ENCODE measurements at regions not wholly inside any gene's neighbourhood (a gene's known extent, or its start where the extent isn't known, plus 50 kb on each side); places are given as distances from the start of the nearest gene placed in this dataset.

GRCh38 chr3:176969066-176969465 lies 228.2 kb downstream of the TBL1XR1 start:
- Mint-ChIP-seq H3K4me1 (peaks cover 6% of the 10 kb centered on the region), H3K4me3 (no peak overlapping the region), H3K36me3 (ENCODE audit: low read depth) (no peaks in the 10 kb centered on the region), H3K27me3 (no peaks in the 10 kb centered on the region), H3K9me3 (peaks cover 2% of the 10 kb centered on the region), H3K27ac (no peak overlapping the region)
- no peak for DNase-seq
- ChIA-PET POLR2A (no interaction called here), CTCF (no interaction called here)

DNA sequence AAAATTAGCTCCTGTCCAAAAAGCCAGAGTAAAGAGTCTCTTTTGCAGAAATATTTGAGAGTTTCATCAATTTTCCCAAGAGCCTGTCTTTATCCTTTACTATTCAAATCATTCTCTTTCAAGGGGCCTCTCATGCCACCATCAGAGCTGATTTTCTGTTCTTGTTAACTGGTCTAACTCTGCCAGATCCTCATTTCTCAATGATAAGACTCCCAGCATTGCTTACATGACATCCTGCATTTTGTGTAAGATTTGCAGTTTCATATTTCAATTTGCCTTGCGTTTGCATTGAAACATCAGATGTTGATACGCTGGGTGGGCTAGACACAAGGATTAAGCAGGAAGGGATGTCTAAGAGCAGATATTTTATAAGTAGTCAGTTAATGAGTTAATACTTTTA lies 228.7 kb downstream of the TBL1XR1 start:
- CTCF ChIA-PET: no interaction called here
- Mint-ChIP-seq H3K4me1 (peaks cover 6% of the 10 kb centered on the region), H3K27ac (no peak overlapping the region)

GRCh38 chr3:176967522-176967921 lies 229.8 kb downstream of the TBL1XR1 start:
- H3K27me3 Mint-ChIP-seq: peaks cover 1% of the 10 kb centered on the region
- H3K4me3 Mint-ChIP-seq: no peak overlapping the region
- H3K4me1 Mint-ChIP-seq: peaks cover 6% of the 10 kb centered on the region
- ChIA-PET CTCF (no interaction called here), POLR2A (no interaction called here)
- DNase-seq: no peak
- H3K9me3 Mint-ChIP-seq: peaks cover 2% of the 10 kb centered on the region
- H3K27ac Mint-ChIP-seq: no peak overlapping the region
- no peaks in the 10 kb centered on the region for H3K36me3 Mint-ChIP-seq (ENCODE audit: low read depth)

More for the DNA sequence above, 228.7 kb downstream of the TBL1XR1 start:
- Mint-ChIP-seq H3K27me3 (no peaks in the 10 kb centered on the region), H3K9me3 (peaks cover 2% of the 10 kb centered on the region), H3K4me3 (no peak overlapping the region), H3K36me3 (ENCODE audit: low read depth) (no peaks in the 10 kb centered on the region)
- POLR2A ChIA-PET: no interaction called here
- no peak for DNase-seq

DNA sequence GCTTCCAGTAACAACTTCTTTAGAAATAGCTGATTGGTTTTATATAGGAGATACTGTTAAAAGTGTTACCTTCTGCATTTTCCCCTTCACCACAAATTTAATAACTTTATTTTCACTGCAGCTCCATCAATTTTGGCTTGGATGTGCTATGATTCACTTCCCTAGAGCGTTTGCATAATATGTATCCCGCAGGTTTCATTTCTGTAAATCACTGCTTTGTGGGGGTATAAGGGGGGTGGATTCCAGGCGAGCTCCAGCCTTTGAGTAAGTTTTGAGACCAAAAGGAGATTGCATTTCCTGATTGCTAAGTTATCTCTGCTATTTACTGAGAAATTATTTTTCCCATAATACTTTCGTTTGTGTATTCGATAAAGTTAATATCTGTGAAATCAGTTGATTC lies 232.6 kb downstream of the TBL1XR1 start:
- Mint-ChIP-seq H3K36me3 (ENCODE audit: low read depth) (no peaks in the 10 kb centered on the region), H3K27ac (no peak overlapping the region), H3K4me3 (no peak overlapping the region), H3K4me1 (no peaks in the 10 kb centered on the region), H3K9me3 (no peaks in the 10 kb centered on the region), H3K27me3 (peaks cover 8% of the 10 kb centered on the region)
- no peak for DNase-seq
- CTCF ChIA-PET: no interaction called here
- POLR2A ChIA-PET: no interaction called here

DNA sequence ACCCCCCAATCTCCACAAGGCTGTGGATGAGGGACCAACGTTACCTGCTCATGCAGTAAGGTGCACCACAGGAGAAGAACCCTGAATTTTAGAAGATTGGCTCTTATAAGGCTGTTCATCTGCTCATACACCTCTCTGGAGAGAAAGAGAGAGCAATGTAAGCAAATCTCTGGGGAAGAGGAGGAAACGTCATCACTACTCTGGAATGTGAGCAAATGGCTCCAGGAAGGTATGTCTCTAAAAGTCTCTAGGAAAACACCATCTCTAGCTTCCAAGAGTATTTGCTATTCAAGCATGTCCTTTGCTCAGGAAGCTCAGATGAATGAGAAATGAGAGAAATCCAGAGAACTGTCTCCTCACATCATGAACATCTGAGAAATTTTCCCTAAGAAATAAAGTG lies 235.4 kb downstream of the TBL1XR1 start:
- no peak for DNase-seq
- CTCF ChIA-PET: no interaction called here
- Mint-ChIP-seq H3K4me3 (no peak overlapping the region), H3K27ac (no peak overlapping the region), H3K4me1 (no peaks in the 10 kb centered on the region), H3K9me3 (no peaks in the 10 kb centered on the region), H3K36me3 (ENCODE audit: low read depth) (no peaks in the 10 kb centered on the region), H3K27me3 (peaks cover 8% of the 10 kb centered on the region)
- POLR2A ChIA-PET: no interaction called here

DNA sequence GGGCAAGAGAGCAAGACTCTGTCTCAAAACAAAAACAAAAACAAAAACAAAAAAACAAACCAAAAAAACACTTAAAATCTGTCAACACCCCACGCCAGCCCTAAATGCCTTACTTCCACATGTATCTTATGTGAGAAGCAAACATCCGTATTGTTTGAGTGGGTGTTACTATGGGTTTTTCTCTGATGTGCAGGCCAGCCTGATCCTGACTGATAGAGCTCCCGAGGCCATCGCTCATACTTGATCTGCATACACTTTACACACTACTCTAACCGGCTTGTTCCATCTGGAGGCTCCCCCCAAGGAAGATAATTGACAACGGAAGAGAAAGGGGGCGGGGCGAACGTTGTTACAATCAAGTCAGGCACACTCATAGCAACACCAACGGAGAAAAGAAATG lies 237.4 kb downstream of the TBL1XR1 start:
- Mint-ChIP-seq H3K27ac (no peak overlapping the region), H3K27me3 (peaks cover 8% of the 10 kb centered on the region), H3K9me3 (no peaks in the 10 kb centered on the region), H3K36me3 (ENCODE audit: low read depth) (no peaks in the 10 kb centered on the region), H3K4me3 (no peak overlapping the region), H3K4me1 (no peaks in the 10 kb centered on the region)
- CTCF ChIA-PET: no interaction called here
- POLR2A ChIA-PET: no interaction called here
- DNase-seq: no peak

- DNase-seq: no peak
- Mint-ChIP-seq H3K36me3 (ENCODE audit: low read depth) (no peaks in the 10 kb centered on the region), H3K27ac (no peak overlapping the region), H3K9me3 (no peaks in the 10 kb centered on the region), H3K4me3 (no peak overlapping the region), H3K27me3 (peaks cover 8% of the 10 kb centered on the region), H3K4me1 (no peaks in the 10 kb centered on the region)
- CTCF ChIA-PET: interaction anchor here (1.1 kb wide), 1 partner anchor 20 kb away, joined by 3 read pairs; no protein-coding TSS in a partner anchor
- POLR2A ChIA-PET: no interaction called here
These were observed 238.7 kb downstream of the TBL1XR1 start for GRCh38 chr3:176958560-176958959.

DNA sequence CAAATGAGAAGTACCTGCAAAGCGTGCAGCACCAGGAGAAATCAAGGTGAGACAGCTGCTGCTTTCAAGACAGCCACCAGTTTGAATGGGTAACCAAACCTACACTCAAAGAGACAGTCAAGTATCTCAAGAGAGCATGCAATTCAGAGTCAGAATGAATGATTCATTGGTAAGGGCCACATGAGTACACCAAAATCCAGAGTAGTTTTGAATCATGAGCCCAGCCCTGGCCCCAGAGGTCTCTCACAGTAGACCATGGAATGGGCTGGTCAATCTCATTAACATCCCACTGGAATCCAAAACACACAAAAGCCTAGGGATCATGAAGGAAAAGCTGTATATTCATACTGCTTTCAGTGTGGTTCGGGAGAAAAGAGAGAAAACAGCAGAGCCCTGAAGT lies 242.8 kb downstream of the TBL1XR1 start:
- DNase-seq: no peak
- peaks cover 3% of the 10 kb centered on the region for H3K27me3 Mint-ChIP-seq
- no peaks in the 10 kb centered on the region for H3K9me3 Mint-ChIP-seq
- CTCF ChIA-PET: interaction anchor here (1.0 kb wide), 1 partner anchor 16 kb away, joined by 3 read pairs; no protein-coding TSS in a partner anchor
- no peak overlapping the region for H3K27ac Mint-ChIP-seq
- H3K4me3 Mint-ChIP-seq: no peak overlapping the region
- H3K4me1 Mint-ChIP-seq: no peaks in the 10 kb centered on the region
- POLR2A ChIA-PET: no interaction called here
- H3K36me3 Mint-ChIP-seq (ENCODE audit: low read depth): no peaks in the 10 kb centered on the region

DNA sequence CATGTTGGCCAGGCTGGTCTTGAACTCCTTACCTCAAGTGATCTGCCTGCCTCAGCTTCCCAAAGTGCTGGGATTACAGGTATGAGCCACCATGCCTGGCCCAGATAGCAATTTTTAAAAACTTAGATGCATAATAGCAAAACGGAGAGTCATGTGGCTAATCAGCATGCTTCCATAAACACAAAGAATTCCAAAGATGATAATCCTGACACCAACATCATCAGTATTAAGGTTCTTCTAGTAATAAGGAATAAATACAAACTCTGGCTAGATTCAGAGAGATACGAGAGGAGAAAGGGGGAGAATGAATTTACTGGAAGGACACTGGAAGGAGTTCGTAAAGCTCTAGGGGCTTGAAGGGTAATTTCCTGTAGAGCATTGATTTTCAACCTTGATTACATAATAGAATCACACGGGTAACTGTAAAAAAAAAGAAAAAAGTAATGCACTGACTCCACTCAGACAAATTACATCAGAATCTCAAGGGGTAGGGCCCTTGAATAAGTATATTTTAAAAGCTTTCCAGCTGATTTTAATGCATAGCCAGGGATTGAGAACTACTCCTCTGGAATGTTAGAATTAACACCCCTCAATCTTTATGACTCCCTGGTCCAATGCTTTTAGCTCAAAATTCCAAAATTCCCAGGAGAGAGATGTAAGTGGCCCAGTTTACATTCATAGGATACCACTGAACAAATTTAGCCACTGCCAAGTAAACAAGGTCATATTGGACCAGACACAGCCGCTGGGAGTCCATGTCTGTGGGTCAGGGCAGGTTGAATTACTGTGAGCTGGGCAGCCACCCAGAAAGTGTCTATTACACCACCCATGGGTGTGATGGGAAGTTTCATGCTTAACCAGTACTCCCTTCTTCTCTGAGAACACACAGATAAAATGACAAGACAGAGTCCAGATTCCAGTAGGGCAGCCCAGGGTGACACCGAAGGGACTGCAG lies 243.9 kb downstream of the TBL1XR1 start:
- Mint-ChIP-seq H3K27ac (no peak overlapping the region), H3K4me1 (no peaks in the 10 kb centered on the region), H3K4me3 (no peak overlapping the region), H3K36me3 (ENCODE audit: low read depth) (no peaks in the 10 kb centered on the region), H3K27me3 (peaks cover 3% of the 10 kb centered on the region), H3K9me3 (no peaks in the 10 kb centered on the region)
- DNase-seq: no peak
- ChIA-PET POLR2A (no interaction called here), CTCF (no interaction called here)

DNA sequence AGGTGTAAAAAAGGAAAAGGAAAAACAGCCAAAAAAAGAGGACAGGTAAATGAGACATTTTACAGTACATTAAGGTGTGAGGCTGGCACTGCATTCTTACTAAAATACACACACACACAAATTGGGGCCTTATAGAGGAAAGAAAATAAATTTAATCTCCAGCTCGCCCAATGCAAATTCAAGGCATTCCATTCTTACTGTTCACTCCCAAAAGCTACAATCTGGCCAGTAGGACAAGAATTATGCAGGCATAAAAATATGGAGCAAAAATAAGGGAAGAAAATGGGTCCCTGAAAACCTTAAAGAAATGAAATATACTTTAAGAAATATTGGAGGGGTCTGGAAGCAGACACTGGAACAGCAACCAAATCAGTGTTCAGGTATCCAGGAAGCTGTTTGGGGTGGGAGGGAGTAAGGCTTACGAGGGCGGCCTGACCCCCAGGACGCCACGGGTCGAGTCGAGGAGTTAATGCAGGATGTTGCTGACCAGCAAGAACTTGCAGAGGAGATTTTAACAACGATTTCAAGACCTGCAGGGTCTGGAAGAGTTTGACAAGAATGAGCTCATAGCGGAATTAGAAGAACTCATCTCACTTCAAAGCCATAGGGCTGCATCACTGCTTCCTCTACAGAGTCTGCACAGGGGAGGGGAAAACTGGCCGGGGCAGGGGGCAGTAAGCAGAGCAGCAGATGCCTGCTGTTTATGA lies 245.5 kb downstream of the TBL1XR1 start:
- POLR2A ChIA-PET: no interaction called here

GRCh38 chr3:176951144-176951543 lies 246.1 kb downstream of the TBL1XR1 start:
- H3K27ac Mint-ChIP-seq: no peak overlapping the region
- H3K27me3 Mint-ChIP-seq: peaks cover 3% of the 10 kb centered on the region
- ChIA-PET CTCF (no interaction called here), POLR2A (no interaction called here)
- no peaks in the 10 kb centered on the region for H3K36me3 Mint-ChIP-seq (ENCODE audit: low read depth)
- no peak for DNase-seq
- H3K4me1 Mint-ChIP-seq: no peaks in the 10 kb centered on the region
- H3K4me3 Mint-ChIP-seq: no peak overlapping the region
- H3K9me3 Mint-ChIP-seq: no peaks in the 10 kb centered on the region

More for the DNA sequence above, 245.5 kb downstream of the TBL1XR1 start:
- Mint-ChIP-seq H3K27me3 (peaks cover 3% of the 10 kb centered on the region), H3K27ac (no peak overlapping the region), H3K36me3 (ENCODE audit: low read depth) (no peaks in the 10 kb centered on the region), H3K4me3 (no peak overlapping the region), H3K4me1 (no peaks in the 10 kb centered on the region), H3K9me3 (no peaks in the 10 kb centered on the region)
- DNase-seq: no peak
- CTCF ChIA-PET: no interaction called here

DNA sequence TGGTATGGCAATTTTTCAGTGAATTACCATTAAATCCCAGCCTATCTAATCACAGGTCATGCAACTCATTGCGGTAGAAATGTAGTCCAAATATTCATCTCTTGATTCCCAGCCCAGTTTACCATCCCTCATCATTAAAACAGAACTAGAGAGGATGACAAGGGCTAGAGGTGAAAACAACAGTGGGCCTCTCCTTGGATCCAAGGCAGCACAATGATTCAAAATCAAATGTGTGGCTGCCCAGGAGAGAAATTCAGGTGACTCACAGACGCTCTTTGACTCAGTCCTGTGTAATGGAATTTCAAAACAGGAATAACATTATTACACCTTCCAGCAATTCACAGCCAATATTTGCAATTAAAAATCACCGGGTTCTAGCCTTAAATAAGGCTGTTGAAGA lies 246.5 kb downstream of the TBL1XR1 start:
- CTCF ChIA-PET: no interaction called here
- POLR2A ChIA-PET: no interaction called here
- Mint-ChIP-seq H3K9me3 (no peaks in the 10 kb centered on the region), H3K4me1 (no peaks in the 10 kb centered on the region), H3K4me3 (no peak overlapping the region), H3K27ac (no peak overlapping the region), H3K36me3 (ENCODE audit: low read depth) (no peaks in the 10 kb centered on the region), H3K27me3 (peaks cover 3% of the 10 kb centered on the region)
- DNase-seq: no peak

DNA sequence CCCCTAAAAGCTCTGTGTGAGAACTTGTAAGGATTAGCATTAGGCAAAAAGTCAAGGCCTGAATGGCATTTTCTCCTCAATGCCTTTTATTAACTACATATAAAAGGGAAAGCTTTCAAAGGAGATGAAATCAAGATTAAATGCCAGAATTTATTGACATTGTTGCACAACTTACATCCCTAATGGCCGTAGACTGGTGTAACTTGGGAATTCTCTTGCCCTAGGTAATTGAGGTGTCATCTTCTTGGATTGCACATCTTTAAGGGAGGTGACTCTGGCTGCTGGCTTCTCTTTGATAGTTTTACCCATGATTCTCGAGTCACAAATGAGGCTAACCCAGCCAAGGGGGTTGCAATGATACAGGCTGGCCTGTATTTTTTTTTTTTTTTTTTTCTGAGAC lies 249.1 kb downstream of the TBL1XR1 start:
- Mint-ChIP-seq H3K9me3 (no peaks in the 10 kb centered on the region), H3K4me3 (no peak overlapping the region), H3K27me3 (peaks cover 4% of the 10 kb centered on the region), H3K27ac (no peak overlapping the region), H3K36me3 (ENCODE audit: low read depth) (no peaks in the 10 kb centered on the region), H3K4me1 (no peaks in the 10 kb centered on the region)
- ChIA-PET CTCF (interaction anchor here (0.7 kb wide), 1 partner anchor 25 kb away, joined by 4 read pairs; no protein-coding TSS in a partner anchor), POLR2A (no interaction called here)
- no peak for DNase-seq

DNA sequence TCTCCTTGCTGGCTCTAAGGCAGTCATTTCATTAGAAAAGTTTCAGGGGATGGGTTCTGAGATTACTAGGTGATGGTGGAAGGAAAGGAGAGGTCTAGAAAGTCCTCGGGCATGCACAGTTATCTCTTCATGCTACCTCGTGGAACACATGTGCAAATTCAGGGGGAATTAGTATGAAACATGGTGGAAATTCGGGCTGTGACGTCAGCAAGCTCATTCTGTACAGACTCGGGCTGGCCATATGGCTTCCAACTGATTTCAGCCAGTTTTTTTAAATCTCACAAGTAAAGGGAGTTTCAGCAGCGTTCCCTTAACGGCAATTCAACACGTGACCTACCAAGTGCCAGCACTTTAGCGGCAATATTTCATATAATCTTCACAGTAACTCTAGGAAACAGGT lies 251.1 kb downstream of the TBL1XR1 start:
- CTCF ChIA-PET: no interaction called here
- H3K9me3 Mint-ChIP-seq: no peaks in the 10 kb centered on the region
- no peak for DNase-seq

More for the DNA sequence above, 251.1 kb downstream of the TBL1XR1 start:
- Mint-ChIP-seq H3K4me3 (no peak overlapping the region), H3K27me3 (peaks cover 2% of the 10 kb centered on the region), H3K4me1 (peaks cover 6% of the 10 kb centered on the region), H3K36me3 (ENCODE audit: low read depth) (no peaks in the 10 kb centered on the region), H3K27ac (no peak overlapping the region)
- POLR2A ChIA-PET: no interaction called here

Measured in activated CD4-positive, alpha-beta memory T cell treated with anti-CD3 and anti-CD28 coated beads, Interleukin-2, amount 10 ng/mL, durations not matched to agents 7 days and 5 days (primary cell).